Upper lobe of left lung (tissue), 6 donors: ENCODE measurements at regions not wholly inside any gene's neighbourhood (a gene's known extent, or its start where the extent isn't known, plus 50 kb on each side); places are given as distances from the start of the nearest gene placed in this dataset.

Source experiments
- ATAC-seq, 2 donors: fragments of 200-7000 bp; cut with Tn5 transposase; one replicate each; pipeline ENCODE4 v1.9.1; 2022; ENCODE audit warnings: mild to moderate bottlenecking in 2 of 2, moderate library complexity in 2 of 2; ENCODE audit not compliant: low FRiP score in 2 of 2
- DNase-seq, 2 donors: peaks; one replicate each; pipeline ENCODE4 v3.0.0-alpha.2; 2019 to 2020
- H3K27ac ChIP-seq, 4 donors: fragments of 200-600 bp; sonication (generic); one replicate each; pipeline ENCODE4 v1.5.1; 2016 to 2019
- H3K27me3 ChIP-seq, 4 donors: fragments of 200-600 bp; sonication (generic); one replicate each; pipeline ENCODE4 v1.5.1; 2017 to 2019
- H3K36me3 ChIP-seq, 4 donors: fragments of 200-600 bp; sonication (generic); one replicate each; pipeline ENCODE4 v1.5.1; 2016 to 2019
- H3K4me1 ChIP-seq, 4 donors: fragments of 200-600 bp; sonication (generic); one replicate each; pipeline ENCODE4 v1.5.1; 2018 to 2019
- H3K4me3 ChIP-seq, 4 donors: fragments of 200-600 bp; sonication (generic); one replicate each; pipeline ENCODE4 v1.5.1; 2017 to 2019; ENCODE audit warnings: mild to moderate bottlenecking in 2 of 4, moderate library complexity in 1 of 4
- H3K9me3 ChIP-seq, 4 donors: fragments of 200-600 bp; sonication (generic); one replicate each; pipeline ENCODE4 v1.5.1; 2018 to 2019
- CTCF ChIP-seq, 6 experiments: fragments of 450-650 bp in 4 of 6; fragments of 200-600 bp in 2 of 6; sonication (generic) in 2 of 6; IDR thresholded peaks; one replicate each; pipeline ENCODE4 v1.5.1; 2016 to 2019; ENCODE audit warnings: antibody characterized with exemption in 6 of 6
- EP300 ChIP-seq, 4 donors: sonication (generic); formaldehyde crosslinking; IDR thresholded peaks; one replicate each; pipeline ENCODE4 v1.5.1; 2017; ENCODE audit warnings: antibody characterized with exemption in 4 of 4, control low read depth in 2 of 4
- POLR2A ChIP-seq, 4 donors: fragments of 450-650 bp; IDR thresholded peaks; one replicate each; pipeline ENCODE4 v1.5.1; 2016 to 2017; ENCODE audit warnings: antibody characterized with exemption in 4 of 4, mild to moderate bottlenecking in 2 of 4
- POLR2AphosphoS5 ChIP-seq, 2 donors: sonication (generic); formaldehyde crosslinking; IDR thresholded peaks; one replicate each; pipeline ENCODE4 v1.5.1; 2017; ENCODE audit warnings: antibody characterized with exemption in 2 of 2
- WGBS, 2 donors: methylation state at CpG; one replicate each; pipeline ENCODE4 v1.1.5; 2017 to 2018; 5-methylcytosine and 5-hydroxymethylcytosine counted together
- small RNA-seq, 4 donors: library from RNA; depleted of rRNA; stranded (forward); fragments of <200 nt; gene quantifications; one replicate each; pipeline ENCODE3, GENCODE V24; 2016
- donor health status: DM: no; HTN: no; CAD: no; lungs with moderate emphysema.
- donor health status: DM: no; HTN: yes; CAD: no; lungs with severe emphysema.

- H3K36me3 ChIP-seq: no peaks in the 10 kb centered on the region
- WGBS, 2 donors: 78 to 88% methylated on average over 3 of the region's 3 CpGs
- no peak for ATAC-seq
- no peaks in the 10 kb centered on the region for H3K27me3 ChIP-seq
- no peaks in the 10 kb centered on the region for H3K9me3 ChIP-seq
- TF ChIP-seq POLR2AphosphoS5 (IDR thresholded peaks at IDR 0.05) (no peak), CTCF (IDR thresholded peaks at IDR 0.05) (no peak), EP300 (IDR thresholded peaks at IDR 0.05) (no peak), POLR2A (IDR thresholded peaks at IDR 0.05) (no peak)
- H3K4me3 ChIP-seq: no peak overlapping the region
- DNase-seq: no peak
- H3K27ac ChIP-seq: no peak overlapping the region
- H3K4me1 ChIP-seq: no peaks in the 10 kb centered on the region
These were observed 58.8 kb upstream of the KHDRBS2 start for GRCh38 chr6:62344850-62345249.

GRCh38 chr6:62338477-62338876 is 52.5 kb upstream of the KHDRBS2 start:
- no peaks in the 10 kb centered on the region for H3K36me3 ChIP-seq
- no peaks in the 10 kb centered on the region for H3K4me1 ChIP-seq
- 86 to 90% methylated on average over 3 of the region's 3 CpGs for WGBS, 2 donors
- TF ChIP-seq POLR2AphosphoS5 (IDR thresholded peaks at IDR 0.05): no peak
- no peak for TF ChIP-seq POLR2A (IDR thresholded peaks at IDR 0.05)
- no peak for TF ChIP-seq CTCF (IDR thresholded peaks at IDR 0.05)
- no peak for TF ChIP-seq EP300 (IDR thresholded peaks at IDR 0.05)
- H3K4me3 ChIP-seq: no peak overlapping the region
- no peaks in the 10 kb centered on the region for H3K27me3 ChIP-seq
- DNase-seq (no peak), ATAC-seq (no peak)
- H3K27ac ChIP-seq: no peak overlapping the region
- no peaks in the 10 kb centered on the region for H3K9me3 ChIP-seq

Small RNAs in the stretch of these regions (small RNA-seq; reads per million reads assigned to genes)
- gene AL355375.2: 0 reads per million in 4 donors
